ENCODE measurements at regions not wholly inside any gene's neighbourhood (a gene's known extent, or its start where the extent isn't known, plus 50 kb on each side); places are given as distances from the start of the nearest gene placed in this dataset.
"Not testable (repeated sequence)": the region's sequence is repeated elsewhere in the genome, so short reads cannot be mapped to it uniquely, and the experiment has no call there.

GRCh38 chr4:123682931-123683330 lies 286.3 kb downstream of the SPRY1 start:
- no peak for DNase-seq

GRCh38 chr4:123684937-123685336 lies 288.3 kb downstream of the SPRY1 start:
- DNase-seq: not testable (repeated sequence)

- not testable (repeated sequence) for DNase-seq
Observed at GRCh38 chr4:123695531-123695930, 298.9 kb downstream of the SPRY1 start.

GRCh38 chr4:123696687-123697086 lies 300.1 kb downstream of the SPRY1 start:
- DNase-seq: no peak

GRCh38 chr4:123698556-123698955 lies 302.0 kb downstream of the SPRY1 start:
- no peak for DNase-seq

GRCh38 chr4:123699880-123700771 lies 303.5 kb downstream of the SPRY1 start:
- DNase-seq: no peak

GRCh38 chr4:123701131-123701575 lies 304.6 kb downstream of the SPRY1 start:
- no peak for DNase-seq

GRCh38 chr4:123705419-123705818 lies 308.8 kb downstream of the SPRY1 start:
- DNase-seq: no peak

GRCh38 chr4:123706973-123707372 lies 310.4 kb downstream of the SPRY1 start:
- DNase-seq: no peak

GRCh38 chr4:123708902-123709301 lies 312.3 kb downstream of the SPRY1 start:
- DNase-seq: no peak

- no peak for DNase-seq
Observed at GRCh38 chr4:123709336-123709735, 312.7 kb downstream of the SPRY1 start.

GRCh38 chr4:123731035-123731434 lies 334.4 kb downstream of the SPRY1 start:
- no peak for DNase-seq

GRCh38 chr4:123737156-123737555 lies 340.6 kb downstream of the SPRY1 start:
- no peak for DNase-seq

- no peak for DNase-seq
Observed at GRCh38 chr4:123739806-123740205, 343.2 kb downstream of the SPRY1 start.

GRCh38 chr4:123740236-123740635 lies 343.6 kb downstream of the SPRY1 start:
- no peak for DNase-seq

- no peak for DNase-seq
Observed at GRCh38 chr4:123741906-123742305, 345.3 kb downstream of the SPRY1 start.

- DNase-seq: no peak
Observed at GRCh38 chr4:123743848-123744247, 347.3 kb downstream of the SPRY1 start.

- DNase-seq: no peak
Observed at GRCh38 chr4:123744664-123745290, 348.2 kb downstream of the SPRY1 start.

- DNase-seq: no peak
Observed at GRCh38 chr4:123747016-123747415, 350.4 kb downstream of the SPRY1 start.

GRCh38 chr4:123748806-123749205 lies 352.2 kb downstream of the SPRY1 start:
- no peak for DNase-seq

- no peak for DNase-seq
Observed at GRCh38 chr4:123749383-123749782, 352.8 kb downstream of the SPRY1 start.

- no peak for DNase-seq
Observed at GRCh38 chr4:123750044-123750443, 353.4 kb downstream of the SPRY1 start.

- no peak for DNase-seq
Observed at GRCh38 chr4:123755655-123756054, 359.1 kb downstream of the SPRY1 start.

GRCh38 chr4:123767806-123768205 lies 371.2 kb downstream of the SPRY1 start:
- no peak for DNase-seq
